Mesodermal cell (in vitro differentiated cells): ENCODE measurements at regions not wholly inside any gene's neighbourhood (a gene's known extent, or its start where the extent isn't known, plus 50 kb on each side); places are given as distances from the start of the nearest gene placed in this dataset.
A peak's percentile ranks its signal among the peaks of the same experiment; 100 is the strongest.
"Not testable (repeated sequence)": the region's sequence is repeated elsewhere in the genome, so short reads cannot be mapped to it uniquely, and the experiment has no call there.

ENCODE experiments used
- H3K27ac ChIP-seq: 2 replicates; pipeline ENCODE4 v1.7.0; 2013; ENCODE audit warnings: mild to moderate bottlenecking, low read depth, low read length, moderate library complexity; ENCODE audit not compliant: severe bottlenecking
- H3K36me3 ChIP-seq: 2 replicates; pipeline ENCODE4 v1.7.1; 2013; ENCODE audit warnings: mild to moderate bottlenecking, low read length, moderate library complexity; ENCODE audit not compliant: control insufficient read depth, insufficient read depth
- H3K4me1 ChIP-seq: one replicate; pipeline ENCODE4 v1.7.1; 2013; ENCODE audit warnings: mild to moderate bottlenecking, low read length; ENCODE audit not compliant: insufficient read depth, control insufficient read depth, poor library complexity, severe bottlenecking
- H3K4me3 ChIP-seq: 2 replicates; pipeline ENCODE4 v1.7.0; 2013; ENCODE audit warnings: low read length, control low read depth, mild to moderate bottlenecking; ENCODE audit not compliant: insufficient read depth, poor library complexity, severe bottlenecking; ENCODE audit errors: extremely low read depth
- H3K9me3 ChIP-seq: 2 replicates; pipeline ENCODE4 v1.7.1; 2013; ENCODE audit warnings: mild to moderate bottlenecking, low read length, moderate library complexity; ENCODE audit not compliant: control insufficient read depth
- WGBS, 2 experiments: methylation state at CpG; one replicate each; pipeline ENCODE4 v1.1.5; 2013; ENCODE audit warnings: missing lambda C conversion rate in 2 of 2; ENCODE audit not compliant: insufficient coverage in 2 of 2; 5-methylcytosine and 5-hydroxymethylcytosine counted together

GRCh38 chr6:19712998-19713397 is 124.2 kb upstream of the ID4 start:
- H3K4me1 ChIP-seq = peaks cover 18% of the 10 kb centered on the region
- no peaks in the 10 kb centered on the region for H3K36me3 ChIP-seq
- H3K4me3 ChIP-seq = no peak overlapping the region
- H3K9me3 ChIP-seq = no peaks in the 10 kb centered on the region
- 100% methylated on average over 1 of the region's 1 CpG; no CpG with 5 or more reads in 1 of the 2 experiments for WGBS, 2 experiments
- H3K27ac ChIP-seq = no peak overlapping the region

- Histone ChIP-seq H3K36me3 (no peaks in the 10 kb centered on the region), H3K4me3 (no peak overlapping the region), H3K4me1 (peaks cover 18% of the 10 kb centered on the region), H3K27ac (no peak overlapping the region), H3K9me3 (no peaks in the 10 kb centered on the region)
- WGBS, 2 experiments = 80 to 100% methylated on average over 1 of the region's 4 CpGs
Measured at GRCh38 chr6:19713411-19713810, 123.8 kb upstream of the ID4 start.

- Histone ChIP-seq H3K4me3 (no peak overlapping the region), H3K9me3 (no peaks in the 10 kb centered on the region), H3K27ac (no peak overlapping the region), H3K4me1 (peaks cover 19% of the 10 kb centered on the region), H3K36me3 (no peaks in the 10 kb centered on the region)
- WGBS, 2 experiments = 48 to 50% methylated on average over 1 to 2 of the region's 3 CpGs
Measured at GRCh38 chr6:19713984-19714383, 123.2 kb upstream of the ID4 start.

GRCh38 chr6:19714434-19715166 is 122.6 kb upstream of the ID4 start:
- no peak overlapping the region for H3K27ac ChIP-seq
- WGBS, 2 experiments = no CpG with 5 or more reads among the region's 5 CpGs

GRCh38 chr6:19715167-19715551 is 122.0 kb upstream of the ID4 start:
- Histone ChIP-seq H3K27ac (no peak overlapping the region), H3K4me1 (peaks cover 29% of the 10 kb centered on the region), H3K4me3 (no peak overlapping the region), H3K9me3 (no peaks in the 10 kb centered on the region), H3K36me3 (no peaks in the 10 kb centered on the region)

More at GRCh38 chr6:19714434-19715166, 122.6 kb upstream of the ID4 start:
- Histone ChIP-seq H3K9me3 (no peaks in the 10 kb centered on the region), H3K4me1 (peaks cover 25% of the 10 kb centered on the region), H3K4me3 (no peak overlapping the region), H3K36me3 (no peaks in the 10 kb centered on the region)

- Histone ChIP-seq H3K4me3 (no peak overlapping the region), H3K4me1 (peaks cover 21% of the 10 kb centered on the region), H3K36me3 (no peaks in the 10 kb centered on the region), H3K9me3 (no peaks in the 10 kb centered on the region), H3K27ac (peak overlapping the region; percentile 42)
- 45 to 59% methylated on average over 9 to 10 of the region's 11 CpGs for WGBS, 2 experiments
Measured at GRCh38 chr6:19719691-19720128, 117.5 kb upstream of the ID4 start.

- Histone ChIP-seq H3K4me3 (no peak overlapping the region), H3K9me3 (no peaks in the 10 kb centered on the region), H3K27ac (no peak overlapping the region), H3K4me1 (peaks cover 11% of the 10 kb centered on the region), H3K36me3 (no peaks in the 10 kb centered on the region)
- 89 to 95% methylated on average over 4 to 5 of the region's 11 CpGs for WGBS, 2 experiments
Measured at GRCh38 chr6:19721766-19722377, 115.3 kb upstream of the ID4 start.

- WGBS, 2 experiments = 93 to 100% methylated on average over 2 to 4 of the region's 6 CpGs
- Histone ChIP-seq H3K36me3 (no peaks in the 10 kb centered on the region), H3K9me3 (no peaks in the 10 kb centered on the region), H3K4me3 (no peak overlapping the region), H3K4me1 (peaks cover 11% of the 10 kb centered on the region), H3K27ac (no peak overlapping the region)
Measured at GRCh38 chr6:19722999-19723398, 114.2 kb upstream of the ID4 start.

- Histone ChIP-seq H3K4me3 (no peak overlapping the region), H3K36me3 (no peaks in the 10 kb centered on the region), H3K4me1 (peaks cover 11% of the 10 kb centered on the region), H3K9me3 (no peaks in the 10 kb centered on the region), H3K27ac (no peak overlapping the region)
Measured at GRCh38 chr6:19723545-19723944, 113.6 kb upstream of the ID4 start.

GRCh38 chr6:19725436-19725835 is 111.7 kb upstream of the ID4 start:
- not testable (repeated sequence) for H3K4me1 ChIP-seq, H3K9me3 ChIP-seq, H3K27ac ChIP-seq, H3K36me3 ChIP-seq, H3K4me3 ChIP-seq

GRCh38 chr6:19731282-19731681 is 105.9 kb upstream of the ID4 start:
- Histone ChIP-seq H3K4me1 (no peaks in the 10 kb centered on the region), H3K27ac (no peak overlapping the region), H3K9me3 (peaks cover 4% of the 10 kb centered on the region), H3K4me3 (no peak overlapping the region), H3K36me3 (no peaks in the 10 kb centered on the region)
- WGBS, 2 experiments = 81 to 100% methylated on average over 2 of the region's 5 CpGs
